Heart left ventricle (tissue), 16 donors: ENCODE measurements at regions not wholly inside any gene's neighbourhood (a gene's known extent, or its start where the extent isn't known, plus 50 kb on each side); places are given as distances from the start of the nearest gene placed in this dataset.

Experiments used
- ATAC-seq, 4 donors: fragments of 200-7000 bp; cut with Tn5 transposase; one replicate each; pipeline ENCODE4 v1.9.1; 2020 to 2022; ENCODE audit warnings: moderate library complexity in 4 of 4, mild to moderate bottlenecking in 3 of 4, moderate number of reproducible peaks in 1 of 4
- DNase-seq, 5 donors: peaks; one replicate each; pipeline ENCODE4 v3.0.0-alpha.2; 2020
- H3K27ac ChIP-seq, 12 donors: fragments of 200-600 bp; sonication (generic) in 4 of 12; one replicate each; pipeline versions ENCODE4 v1.5.0 to v1.8.0; 2016 to 2022; ENCODE audit warnings: mild to moderate bottlenecking in 2 of 12
- H3K27me3 ChIP-seq, 9 donors: fragments of 200-600 bp; sonication (generic) in 2 of 9; one replicate each; pipeline versions ENCODE4 v1.5.1 to v1.8.0; 2016 to 2022; ENCODE audit warnings: mild to moderate bottlenecking in 3 of 9
- H3K36me3 ChIP-seq, 9 donors: fragments of 200-600 bp; sonication (generic) in 2 of 9; one replicate each; pipeline versions ENCODE4 v1.5.0 to v1.8.0; 2018 to 2022; ENCODE audit warnings: mild to moderate bottlenecking in 2 of 9
- H3K4me1 ChIP-seq, 12 donors: fragments of 200-600 bp; sonication (generic) in 4 of 12; one replicate each; pipeline versions ENCODE4 v1.5.0 to v1.8.0; 2016 to 2022; ENCODE audit warnings: mild to moderate bottlenecking in 3 of 12
- H3K4me3 ChIP-seq, 12 donors: fragments of 200-600 bp; sonication (generic) in 4 of 12; one replicate each; pipeline versions ENCODE4 v1.5.0 to v1.8.0; 2017 to 2022; ENCODE audit warnings: mild to moderate bottlenecking in 9 of 12, moderate library complexity in 4 of 12
- H3K9me3 ChIP-seq, 12 donors: fragments of 200-600 bp; sonication (generic) in 4 of 12; one replicate each; pipeline versions ENCODE4 v1.5.0 to v1.8.0; 2016 to 2022; ENCODE audit warnings: mild to moderate bottlenecking in 1 of 12
- POLR2A ChIP-seq, 2 donors: fragments of 450-650 bp; IDR thresholded peaks; one replicate each; pipeline ENCODE4 v1.6.1; 2017; ENCODE audit warnings: antibody characterized with exemption in 2 of 2, mild to moderate bottlenecking in 2 of 2, moderate library complexity in 2 of 2
- WGBS, 4 donors: extraction: QIAGEN DNeasy Blood & Tissue Kit in 2 of 4; methylation state at CpG; one replicate each; pipeline versions ENCODE4 v1.1.5 to v1.1.7; 2013 to 2018; 5-methylcytosine and 5-hydroxymethylcytosine counted together
- intact Hi-C, 10 donors: fragments of 100-400 bp; cut with DNase I; formaldehyde crosslinking; loops; one replicate each; pipeline versions ENCODE4 v1.11.1 to v1.14.2; 2022
- TF ChIP-seq, protein P1 (sequence below), 12 donors: fragments of 200-600 bp; sonication (generic) in 4 of 12; IDR thresholded peaks; one replicate each; pipeline versions ENCODE4 v1.5.0 to v1.8.0; 2018 to 2022; ENCODE audit warnings: antibody characterized with exemption in 12 of 12, mild to moderate bottlenecking in 5 of 12
- donor health status: ischemic (EF 13 %, LVEDD 7.1; RV severe dilation, severe dysfunction).
- donor health status: healthy with polysubstance abuse.
- donor health status: DM: no; HTN: yes; CAD: no.
- donor health status: DM: no; HTN: no; CAD: no.
- donor health status: ischemic (EF 25% LVEDD 6.9; RV normal size, moderate dysfunction).
- donor health status: ischemic (EF 25% LVEDD 5.7; RV mildly dilated, moderate dysfunction).
- donor health status: healthy.
- donor health status: DM: yes; HTN: yes; CAD: no.
- donor health status: ischemic (EF 35%, LVEDD 5.7; RV mildly dilated, moderate dysfunction).
- donor health status: nonischemic (EF 11% LVEDD 7.7; RV severe dilation, severe dysfunction).
- donor health status: DM: yes; HTN: yes; CAD: no.
- donor health status: PGD.
- donor health status: ischemic (EF 29% LVEDD 5.4; RV normal size, mild dysfunction).
- donor health status: nonischemic (EF 23%, LVEDD 6.1; RV moderate dilation, normal function).

DNA sequence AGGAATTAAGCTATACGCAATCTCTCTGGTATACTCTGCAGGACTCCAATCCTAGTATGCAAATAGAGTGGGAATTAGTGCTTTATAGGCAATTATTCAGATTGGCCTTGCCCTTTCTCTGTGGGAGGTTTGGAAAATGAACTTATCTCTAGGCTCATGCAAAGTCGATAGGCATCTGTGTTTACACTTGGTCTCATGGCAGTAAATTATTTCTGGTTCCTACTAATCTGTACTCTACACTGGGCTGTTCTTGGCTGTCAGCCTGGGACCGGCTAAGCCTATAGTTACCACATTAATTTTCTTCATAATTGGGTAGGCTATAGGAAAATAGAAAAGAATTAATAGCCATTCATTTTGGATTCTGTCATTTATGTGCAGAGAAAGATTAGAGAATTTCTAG lies 544.6 kb downstream of the AMY1C start:
- H3K27me3 ChIP-seq, result no peaks in the 10 kb centered on the region
- no peak overlapping the region for H3K4me3 ChIP-seq
- H3K27ac ChIP-seq, result no peak overlapping the region
- intact Hi-C loops, result no loop called here
- DNase-seq (no peak), ATAC-seq (no peak)
- 37 to 55% (median 43%) methylated on average over 3 of the region's 3 CpGs for WGBS, 4 donors
- H3K36me3 ChIP-seq, result no peaks in the 10 kb centered on the region
- H3K9me3 ChIP-seq, result peaks cover 0 to 2% (median 0%) of the 10 kb centered on the region in 12 donors
- TF ChIP-seq POLR2A (IDR thresholded peaks at IDR 0.05), result no peak
- TF ChIP-seq, protein P1, sequence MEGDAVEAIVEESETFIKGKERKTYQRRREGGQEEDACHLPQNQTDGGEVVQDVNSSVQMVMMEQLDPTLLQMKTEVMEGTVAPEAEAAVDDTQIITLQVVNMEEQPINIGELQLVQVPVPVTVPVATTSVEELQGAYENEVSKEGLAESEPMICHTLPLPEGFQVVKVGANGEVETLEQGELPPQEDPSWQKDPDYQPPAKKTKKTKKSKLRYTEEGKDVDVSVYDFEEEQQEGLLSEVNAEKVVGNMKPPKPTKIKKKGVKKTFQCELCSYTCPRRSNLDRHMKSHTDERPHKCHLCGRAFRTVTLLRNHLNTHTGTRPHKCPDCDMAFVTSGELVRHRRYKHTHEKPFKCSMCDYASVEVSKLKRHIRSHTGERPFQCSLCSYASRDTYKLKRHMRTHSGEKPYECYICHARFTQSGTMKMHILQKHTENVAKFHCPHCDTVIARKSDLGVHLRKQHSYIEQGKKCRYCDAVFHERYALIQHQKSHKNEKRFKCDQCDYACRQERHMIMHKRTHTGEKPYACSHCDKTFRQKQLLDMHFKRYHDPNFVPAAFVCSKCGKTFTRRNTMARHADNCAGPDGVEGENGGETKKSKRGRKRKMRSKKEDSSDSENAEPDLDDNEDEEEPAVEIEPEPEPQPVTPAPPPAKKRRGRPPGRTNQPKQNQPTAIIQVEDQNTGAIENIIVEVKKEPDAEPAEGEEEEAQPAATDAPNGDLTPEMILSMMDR (IDR thresholded peaks at IDR 0.05), result no peak
- H3K4me1 ChIP-seq, result no peaks in the 10 kb centered on the region

DNA sequence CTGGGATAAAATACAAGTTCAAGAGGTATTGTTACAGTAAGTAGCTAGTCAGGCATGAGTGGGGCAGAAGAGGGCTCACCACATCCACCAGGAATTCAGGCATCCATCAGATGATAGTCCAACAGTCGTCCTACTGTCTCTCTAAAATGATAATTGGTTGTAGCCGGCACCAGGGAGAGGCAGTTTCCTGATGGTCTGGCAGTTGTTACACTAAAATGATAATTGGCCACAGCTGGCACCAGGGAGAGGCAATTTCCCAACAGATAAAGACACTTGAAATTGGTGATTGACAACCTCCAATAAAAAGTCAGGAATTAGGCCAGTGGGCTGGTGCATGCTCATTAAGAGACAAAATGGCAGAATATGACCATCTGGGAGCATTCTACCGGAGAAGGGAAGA lies 545.8 kb downstream of the AMY1C start:
- no peaks in the 10 kb centered on the region for H3K9me3 ChIP-seq
- no peak overlapping the region for H3K27ac ChIP-seq
- H3K4me3 ChIP-seq, result no peak overlapping the region
- no peak for DNase-seq
- H3K4me1 ChIP-seq, result no peaks in the 10 kb centered on the region
- intact Hi-C loops, result no loop called here
- ATAC-seq, result no peak
- no peaks in the 10 kb centered on the region for H3K27me3 ChIP-seq
- TF ChIP-seq, protein P1 (IDR thresholded peaks at IDR 0.05), result no peak
- no peak for TF ChIP-seq POLR2A (IDR thresholded peaks at IDR 0.05)
- no peaks in the 10 kb centered on the region for H3K36me3 ChIP-seq
- 52 to 67% (median 59%) methylated on average over 3 of the region's 3 CpGs for WGBS, 4 donors

DNA sequence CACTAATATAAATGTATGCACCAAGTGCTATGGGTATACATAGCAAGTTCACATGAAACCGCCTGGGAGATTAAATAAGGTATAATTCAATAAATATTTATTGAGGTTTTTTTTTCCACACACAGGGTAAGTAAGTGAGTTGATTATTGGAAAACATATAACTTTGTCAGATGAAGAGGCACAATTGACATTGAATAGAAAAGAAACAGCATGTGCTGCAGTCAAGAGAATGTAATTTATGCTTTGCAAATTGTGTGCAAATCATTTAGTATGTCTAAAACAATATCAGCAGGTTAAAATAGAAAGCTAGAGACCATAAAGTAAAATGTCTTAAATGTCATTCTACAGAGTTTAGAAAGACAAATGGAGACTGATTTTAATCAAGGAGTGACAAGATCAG lies 560.0 kb downstream of the AMY1C start:
- no peak for TF ChIP-seq POLR2A (IDR thresholded peaks at IDR 0.05)
- intact Hi-C loops, result no loop called here
- Histone ChIP-seq H3K4me1 (no peaks in the 10 kb centered on the region), H3K27me3 (no peaks in the 10 kb centered on the region), H3K36me3 (no peaks in the 10 kb centered on the region), H3K9me3 (peaks cover 0 to 16% (median 0%) of the 10 kb centered on the region in 12 donors), H3K4me3 (no peak overlapping the region), H3K27ac (no peak overlapping the region)
- no peak for ATAC-seq
- no peak for DNase-seq
- 82 to 90% (median 85%) methylated on average over 1 of the region's 1 CpG for WGBS, 4 donors

DNA sequence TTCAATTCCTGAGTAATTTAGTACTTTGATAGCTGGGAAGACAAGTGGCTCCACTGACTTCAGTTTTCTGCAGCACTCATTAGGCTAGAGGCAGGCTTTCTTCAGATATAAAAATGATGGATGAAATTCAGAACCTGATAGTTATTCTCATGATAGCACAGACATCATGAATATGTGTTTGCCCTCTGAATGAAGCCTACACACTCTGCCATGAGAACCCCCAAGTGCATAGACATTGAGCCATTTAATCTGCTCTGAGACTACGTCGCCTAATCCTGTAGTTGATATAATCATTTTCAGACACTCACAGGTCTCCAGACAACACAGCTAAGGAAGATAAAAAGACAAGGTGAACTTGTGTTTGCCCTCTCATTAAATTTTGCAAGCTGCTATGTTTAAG lies 566.1 kb downstream of the AMY1C start:
- DNase-seq, result no peak
- no peaks in the 10 kb centered on the region for H3K27me3 ChIP-seq
- intact Hi-C loops, result no loop called here
- WGBS, 4 donors, result 70 to 87% (median 81%) methylated on average over 2 of the region's 2 CpGs
- TF ChIP-seq POLR2A (IDR thresholded peaks at IDR 0.05), result no peak
- TF ChIP-seq, protein P1 (IDR thresholded peaks at IDR 0.05), result no peak
- H3K9me3 ChIP-seq, result peaks cover 0 to 6% (median 0%) of the 10 kb centered on the region in 12 donors
- no peak for ATAC-seq
- no peak overlapping the region for H3K4me3 ChIP-seq
- H3K27ac ChIP-seq, result no peak overlapping the region
- no peaks in the 10 kb centered on the region for H3K36me3 ChIP-seq
- H3K4me1 ChIP-seq, result no peaks in the 10 kb centered on the region

DNA sequence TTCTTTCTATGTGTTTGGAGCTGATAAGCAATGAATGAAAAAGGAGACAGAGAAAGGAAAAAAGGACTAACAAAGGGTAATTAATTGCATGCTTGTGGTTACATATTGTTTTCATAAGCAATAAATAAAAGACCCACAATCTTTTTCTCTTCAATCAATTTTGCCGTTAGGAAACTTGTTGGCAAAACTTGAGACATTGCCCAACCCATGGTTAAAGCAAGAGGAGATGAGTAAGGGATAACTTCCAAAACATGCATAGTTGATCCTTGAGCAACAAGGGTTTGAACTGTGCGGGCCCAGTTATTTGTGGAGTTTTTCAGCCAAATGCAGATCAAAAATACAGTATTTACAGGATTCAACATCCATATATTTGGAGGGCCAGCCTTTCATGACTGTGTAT lies 572.4 kb downstream of the AMY1C start:
- intact Hi-C loops, result no loop called here
- TF ChIP-seq POLR2A (IDR thresholded peaks at IDR 0.05), result no peak
- TF ChIP-seq, protein P1 (IDR thresholded peaks at IDR 0.05), result no peak
- Histone ChIP-seq H3K4me3 (no peak overlapping the region), H3K4me1 (no peaks in the 10 kb centered on the region), H3K27ac (no peak overlapping the region), H3K27me3 (no peaks in the 10 kb centered on the region), H3K9me3 (peaks cover 0 to 11% (median 0%) of the 10 kb centered on the region in 12 donors), H3K36me3 (no peaks in the 10 kb centered on the region)
- WGBS, 4 donors, result 84 to 87% (median 86%) methylated on average over 2 of the region's 2 CpGs
- DNase-seq (no peak), ATAC-seq (no peak)
